ENCODE measurements at regions not wholly inside any gene's neighbourhood (a gene's known extent, or its start where the extent isn't known, plus 50 kb on each side); places are given as distances from the start of the nearest gene placed in this dataset.
"Not testable (repeated sequence)": the region's sequence is repeated elsewhere in the genome, so short reads cannot be mapped to it uniquely, and the experiment has no call there.

GRCh38 chr11:134862105-134862502 is 450.1 kb upstream of the B3GAT1 start:
- intact Hi-C loops (cut with DNase I), result no loop called here
- ATAC-seq, result no peak
- no peak for DNase-seq (ENCODE audit: low spot score)

- ATAC-seq, result no peak
- DNase-seq (ENCODE audit: low spot score), result no peak
These were observed 449.6 kb upstream of the B3GAT1 start for GRCh38 chr11:134861490-134862104.

GRCh38 chr11:134858783-134859480 is 446.9 kb upstream of the B3GAT1 start:
- ATAC-seq (no peak), DNase-seq (ENCODE audit: low spot score) (no peak)
- intact Hi-C loops (cut with DNase I), result no loop called here

More at GRCh38 chr11:134861490-134862104, 449.6 kb upstream of the B3GAT1 start:
- intact Hi-C loops (cut with DNase I), result no loop called here

GRCh38 chr11:134857035-134857434 is 445.0 kb upstream of the B3GAT1 start:
- DNase-seq (ENCODE audit: low spot score), result no peak
- intact Hi-C loops (cut with DNase I), result no loop called here
- no peak for ATAC-seq

GRCh38 chr11:134856056-134856971 is 444.3 kb upstream of the B3GAT1 start:
- no peak for DNase-seq (ENCODE audit: low spot score)
- ATAC-seq, result no peak
- intact Hi-C loops (cut with DNase I), result no loop called here

GRCh38 chr11:134853992-134854991 is 442.2 kb upstream of the B3GAT1 start:
- no peak for ATAC-seq
- intact Hi-C loops (cut with DNase I), result no loop called here

GRCh38 chr11:134851503-134852224 is 439.6 kb upstream of the B3GAT1 start:
- ATAC-seq; intact Hi-C loops (cut with DNase I); DNase-seq (ENCODE audit: low spot score): not testable (repeated sequence)

More at GRCh38 chr11:134853992-134854991, 442.2 kb upstream of the B3GAT1 start:
- DNase-seq (ENCODE audit: low spot score), result no peak

GRCh38 chr11:134850566-134850965 is 438.5 kb upstream of the B3GAT1 start:
- ATAC-seq (no peak), DNase-seq (ENCODE audit: low spot score) (no peak)
- intact Hi-C loops (cut with DNase I), result no loop called here

- intact Hi-C loops (cut with DNase I), result no loop called here
- ATAC-seq (no peak), DNase-seq (ENCODE audit: low spot score) (no peak)
These were observed 437.8 kb upstream of the B3GAT1 start for GRCh38 chr11:134849833-134850232.

- intact Hi-C loops (cut with DNase I), result no loop called here
- DNase-seq (ENCODE audit: low spot score) (no peak), ATAC-seq (no peak)
These were observed 435.2 kb upstream of the B3GAT1 start for GRCh38 chr11:134847083-134847715.

GRCh38 chr11:134846328-134847082 is 434.5 kb upstream of the B3GAT1 start:
- intact Hi-C loops (cut with DNase I), result no loop called here
- no peak for ATAC-seq
- no peak for DNase-seq (ENCODE audit: low spot score)

- DNase-seq (ENCODE audit: low spot score) (no peak), ATAC-seq (no peak)
- intact Hi-C loops (cut with DNase I), result no loop called here
These were observed 433.7 kb upstream of the B3GAT1 start for GRCh38 chr11:134845474-134846327.

GRCh38 chr11:134844838-134845237 is 432.8 kb upstream of the B3GAT1 start:
- ATAC-seq (no peak), DNase-seq (ENCODE audit: low spot score) (no peak)
- intact Hi-C loops (cut with DNase I), result no loop called here

GRCh38 chr11:134843735-134844134 is 431.7 kb upstream of the B3GAT1 start:
- no peak for DNase-seq (ENCODE audit: low spot score)
- ATAC-seq, result no peak
- intact Hi-C loops (cut with DNase I), result no loop called here

- intact Hi-C loops (cut with DNase I), result no loop called here
- ATAC-seq, result no peak
- no peak for DNase-seq (ENCODE audit: low spot score)
These were observed 431.0 kb upstream of the B3GAT1 start for GRCh38 chr11:134843020-134843419.

GRCh38 chr11:134841972-134842371 is 429.9 kb upstream of the B3GAT1 start:
- intact Hi-C loops (cut with DNase I), result no loop called here
- ATAC-seq (no peak), DNase-seq (ENCODE audit: low spot score) (no peak)

Data from sciatic nerve (tissue), 2 donors.